H7 (cell line): ENCODE measurements at regions not wholly inside any gene's neighbourhood (a gene's known extent, or its start where the extent isn't known, plus 50 kb on each side); places are given as distances from the start of the nearest gene placed in this dataset.

ENCODE experiments used
- DNase-seq: peaks from one replicate; pipeline ENCODE4 v3.0.0; 2012
- H3K27me3 ChIP-seq: 2 replicates; pipeline ENCODE4 v1.6.0; 2011; ENCODE audit warnings: mild to moderate bottlenecking, low read length; ENCODE audit not compliant: control insufficient read depth, insufficient read depth
- H3K36me3 ChIP-seq: replicated peaks from 2 replicates; pipeline ENCODE4 v1.5.1; 2011; ENCODE audit warnings: low read length; ENCODE audit not compliant: control insufficient read depth, insufficient read depth
- H3K4me3 ChIP-seq: 2 replicates; pipeline ENCODE4 v1.5.1; 2011; ENCODE audit warnings: low read depth, mild to moderate bottlenecking, control low read depth, low read length, moderate library complexity; ENCODE audit not compliant: insufficient read depth

GRCh38 chr16:85391175-85391707 lies 221.9 kb upstream of the GSE1 start:
- Histone ChIP-seq H3K36me3 (no peaks in the 10 kb centered on the region), H3K4me3 (no peak overlapping the region), H3K27me3 (no peaks in the 10 kb centered on the region)
- no peak for DNase-seq

GRCh38 chr16:85391769-85392583 lies 221.1 kb upstream of the GSE1 start:
- no peak for DNase-seq
- no peaks in the 10 kb centered on the region for H3K27me3 ChIP-seq

GRCh38 chr16:85392756-85393673 lies 220.1 kb upstream of the GSE1 start:
- DNase-seq, result no peak
- H3K36me3 ChIP-seq, result no peaks in the 10 kb centered on the region
- no peak overlapping the region for H3K4me3 ChIP-seq
- no peaks in the 10 kb centered on the region for H3K27me3 ChIP-seq

More at GRCh38 chr16:85391769-85392583, 221.1 kb upstream of the GSE1 start:
- Histone ChIP-seq H3K4me3 (no peak overlapping the region), H3K36me3 (no peaks in the 10 kb centered on the region)

- no peak overlapping the region for H3K4me3 ChIP-seq
- no peaks in the 10 kb centered on the region for H3K27me3 ChIP-seq
- no peaks in the 10 kb centered on the region for H3K36me3 ChIP-seq
- peak; percentile 99 for DNase-seq
Observed at GRCh38 chr16:85393674-85394451, 219.3 kb upstream of the GSE1 start.

- no peaks in the 10 kb centered on the region for H3K36me3 ChIP-seq
- DNase-seq, result no peak
- no peaks in the 10 kb centered on the region for H3K27me3 ChIP-seq
- no peak overlapping the region for H3K4me3 ChIP-seq
Observed at GRCh38 chr16:85394456-85395206, 218.5 kb upstream of the GSE1 start.

GRCh38 chr16:85395207-85395912 lies 217.8 kb upstream of the GSE1 start:
- no peak overlapping the region for H3K4me3 ChIP-seq
- no peak for DNase-seq

GRCh38 chr16:85395913-85396878 lies 216.9 kb upstream of the GSE1 start:
- H3K27me3 ChIP-seq, result no peaks in the 10 kb centered on the region
- no peaks in the 10 kb centered on the region for H3K36me3 ChIP-seq
- peak; percentile 78 for DNase-seq
- H3K4me3 ChIP-seq, result no peak overlapping the region

More at GRCh38 chr16:85395207-85395912, 217.8 kb upstream of the GSE1 start:
- Histone ChIP-seq H3K27me3 (no peaks in the 10 kb centered on the region), H3K36me3 (no peaks in the 10 kb centered on the region)

- Histone ChIP-seq H3K4me3 (no peak overlapping the region), H3K27me3 (no peaks in the 10 kb centered on the region), H3K36me3 (no peaks in the 10 kb centered on the region)
- DNase-seq, result peak; percentile 77
Observed at GRCh38 chr16:85396879-85397871, 215.9 kb upstream of the GSE1 start.

GRCh38 chr16:85398050-85398451 lies 215.1 kb upstream of the GSE1 start:
- Histone ChIP-seq H3K36me3 (no peaks in the 10 kb centered on the region), H3K4me3 (no peak overlapping the region), H3K27me3 (no peaks in the 10 kb centered on the region)
- no peak for DNase-seq

GRCh38 chr16:85398688-85399582 lies 214.2 kb upstream of the GSE1 start:
- no peaks in the 10 kb centered on the region for H3K36me3 ChIP-seq
- no peaks in the 10 kb centered on the region for H3K27me3 ChIP-seq
- H3K4me3 ChIP-seq, result no peak overlapping the region
- DNase-seq, result no peak
